Neural crest cell (in vitro differentiated cells): ENCODE measurements at regions not wholly inside any gene's neighbourhood (a gene's known extent, or its start where the extent isn't known, plus 50 kb on each side); places are given as distances from the start of the nearest gene placed in this dataset.

ENCODE experiments used
- DNase-seq: peaks from one replicate; pipeline ENCODE4 v3.0.0; 2021; ENCODE audit warnings: low read depth, mixed read lengths, low spot score
- H3K27ac Mint-ChIP-seq: one replicate; pipeline ENCODE4 v1.8.0; 2021; ENCODE audit warnings: mild to moderate bottlenecking, mixed read lengths; ENCODE audit not compliant: unreplicated experiment
- H3K27me3 Mint-ChIP-seq: 2 replicates; pipeline ENCODE4 v1.8.0; 2021; ENCODE audit warnings: low read depth, mild to moderate bottlenecking, mixed read lengths
- H3K36me3 Mint-ChIP-seq: 2 replicates; pipeline ENCODE4 v1.8.0; 2021; ENCODE audit warnings: low read depth, mild to moderate bottlenecking, mixed read lengths
- H3K4me1 Mint-ChIP-seq: 2 replicates; pipeline ENCODE4 v1.8.0; 2021; ENCODE audit warnings: mixed read lengths
- H3K4me3 Mint-ChIP-seq: one replicate; pipeline ENCODE4 v1.8.0; 2021; ENCODE audit warnings: mild to moderate bottlenecking, mixed read lengths
- H3K9me3 Mint-ChIP-seq: 2 replicates; pipeline ENCODE4 v1.8.0; 2021; ENCODE audit warnings: mixed read lengths
- TF ChIP-seq, protein P1 (sequence below): fragments of 200-600 bp; sonication (generic); conservative IDR thresholded peaks from 2 replicates; pipeline ENCODE4 v1.5.0; 2021; ENCODE audit warnings: antibody characterized with exemption, mild to moderate bottlenecking

DNA sequence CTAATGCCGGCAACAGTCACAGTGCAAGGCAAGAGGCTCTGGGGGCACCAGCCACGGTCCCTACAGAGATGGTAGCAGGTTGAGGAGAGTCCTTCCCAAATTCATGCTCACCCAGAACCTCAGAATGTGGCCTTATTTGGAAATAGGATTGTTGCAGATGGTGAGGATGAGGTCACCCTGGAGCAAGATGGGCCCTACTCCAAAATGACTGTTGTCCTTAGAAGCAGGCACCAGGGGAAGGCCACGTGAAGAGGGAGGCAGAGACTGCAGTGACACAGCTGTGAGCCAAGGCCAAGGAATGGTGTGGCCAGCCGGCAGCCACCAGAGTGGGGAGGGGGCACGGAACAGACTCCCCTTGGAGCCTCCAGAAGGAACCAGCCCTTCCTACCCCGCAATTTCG lies 70.8 kb upstream of the CLDN14 start:
- H3K4me3 Mint-ChIP-seq = no peak overlapping the region
- TF ChIP-seq, protein P1, sequence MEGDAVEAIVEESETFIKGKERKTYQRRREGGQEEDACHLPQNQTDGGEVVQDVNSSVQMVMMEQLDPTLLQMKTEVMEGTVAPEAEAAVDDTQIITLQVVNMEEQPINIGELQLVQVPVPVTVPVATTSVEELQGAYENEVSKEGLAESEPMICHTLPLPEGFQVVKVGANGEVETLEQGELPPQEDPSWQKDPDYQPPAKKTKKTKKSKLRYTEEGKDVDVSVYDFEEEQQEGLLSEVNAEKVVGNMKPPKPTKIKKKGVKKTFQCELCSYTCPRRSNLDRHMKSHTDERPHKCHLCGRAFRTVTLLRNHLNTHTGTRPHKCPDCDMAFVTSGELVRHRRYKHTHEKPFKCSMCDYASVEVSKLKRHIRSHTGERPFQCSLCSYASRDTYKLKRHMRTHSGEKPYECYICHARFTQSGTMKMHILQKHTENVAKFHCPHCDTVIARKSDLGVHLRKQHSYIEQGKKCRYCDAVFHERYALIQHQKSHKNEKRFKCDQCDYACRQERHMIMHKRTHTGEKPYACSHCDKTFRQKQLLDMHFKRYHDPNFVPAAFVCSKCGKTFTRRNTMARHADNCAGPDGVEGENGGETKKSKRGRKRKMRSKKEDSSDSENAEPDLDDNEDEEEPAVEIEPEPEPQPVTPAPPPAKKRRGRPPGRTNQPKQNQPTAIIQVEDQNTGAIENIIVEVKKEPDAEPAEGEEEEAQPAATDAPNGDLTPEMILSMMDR = no peak

DNA sequence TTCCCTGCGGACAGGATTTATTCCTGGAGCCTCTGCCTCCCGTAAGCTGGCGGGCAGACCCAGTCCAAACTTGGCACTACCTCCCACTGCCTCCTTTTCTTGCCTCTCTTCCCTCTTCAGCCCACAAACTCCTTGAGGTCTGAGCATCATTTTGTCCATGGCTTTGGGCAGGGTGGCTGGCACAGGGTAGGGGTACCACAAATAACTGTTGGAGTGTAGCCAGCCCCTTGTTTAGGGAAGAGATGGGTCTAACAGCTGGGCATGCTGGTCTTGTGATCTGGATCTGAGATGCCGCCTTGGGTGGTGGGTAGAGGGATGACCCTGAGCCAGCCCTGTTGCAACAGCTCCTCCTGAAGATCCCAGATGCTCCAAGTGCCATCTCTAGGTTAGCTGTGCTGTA lies 71.4 kb upstream of the CLDN14 start:
- Mint-ChIP-seq H3K27me3 (peaks cover 4% of the 10 kb centered on the region), H3K36me3 (no peaks in the 10 kb centered on the region), H3K9me3 (no peaks in the 10 kb centered on the region), H3K27ac (no peak overlapping the region), H3K4me1 (peaks cover 9% of the 10 kb centered on the region), H3K4me3 (no peak overlapping the region)
- TF ChIP-seq, protein P1 = no peak
- DNase-seq = no peak

More for the DNA sequence above, 70.8 kb upstream of the CLDN14 start:
- H3K27me3 Mint-ChIP-seq = peaks cover 7% of the 10 kb centered on the region
- H3K4me1 Mint-ChIP-seq = peaks cover 9% of the 10 kb centered on the region
- DNase-seq = no peak
- H3K36me3 Mint-ChIP-seq = no peaks in the 10 kb centered on the region
- H3K9me3 Mint-ChIP-seq = no peaks in the 10 kb centered on the region
- H3K27ac Mint-ChIP-seq = peak overlapping the region; percentile 43

DNA sequence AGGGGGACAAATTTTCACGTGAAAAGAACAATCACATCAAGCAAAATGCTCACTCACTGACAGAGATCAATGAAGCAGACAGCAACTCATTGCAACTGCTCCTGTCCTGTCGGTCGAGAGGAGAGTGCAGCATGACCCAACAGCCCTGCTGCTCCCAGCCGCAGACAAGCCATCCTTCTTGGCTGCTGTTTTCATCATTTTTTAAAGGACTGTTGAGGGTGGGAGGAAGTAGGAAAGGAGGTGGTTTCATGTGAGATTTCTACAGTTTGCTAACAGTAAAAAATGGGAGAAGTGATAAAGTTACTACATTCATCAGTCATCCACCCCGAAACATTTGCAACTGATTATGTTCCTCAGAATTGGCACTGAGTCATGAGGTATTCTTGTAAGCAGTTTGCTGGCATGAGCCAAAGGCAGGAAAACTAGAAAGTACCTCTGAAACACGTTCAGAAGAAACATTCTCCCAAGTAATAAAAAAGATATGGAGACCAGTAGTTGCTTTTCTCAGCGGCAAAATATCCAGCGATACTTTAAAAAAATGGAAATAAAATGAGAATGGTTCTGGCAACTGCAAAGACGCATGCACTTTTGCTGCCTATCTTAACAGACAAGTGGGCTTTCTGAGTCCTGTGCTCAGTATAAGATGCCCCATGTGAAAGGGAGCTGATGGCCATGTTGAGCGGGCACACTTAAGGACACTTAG lies 72.0 kb upstream of the CLDN14 start:
- H3K27ac Mint-ChIP-seq = no peak overlapping the region
- H3K27me3 Mint-ChIP-seq = peaks cover 3% of the 10 kb centered on the region
- H3K4me1 Mint-ChIP-seq = peaks cover 9% of the 10 kb centered on the region
- no peak overlapping the region for H3K4me3 Mint-ChIP-seq
- H3K9me3 Mint-ChIP-seq = no peaks in the 10 kb centered on the region
- no peaks in the 10 kb centered on the region for H3K36me3 Mint-ChIP-seq
- TF ChIP-seq, protein P1 = no peak
- no peak for DNase-seq

DNA sequence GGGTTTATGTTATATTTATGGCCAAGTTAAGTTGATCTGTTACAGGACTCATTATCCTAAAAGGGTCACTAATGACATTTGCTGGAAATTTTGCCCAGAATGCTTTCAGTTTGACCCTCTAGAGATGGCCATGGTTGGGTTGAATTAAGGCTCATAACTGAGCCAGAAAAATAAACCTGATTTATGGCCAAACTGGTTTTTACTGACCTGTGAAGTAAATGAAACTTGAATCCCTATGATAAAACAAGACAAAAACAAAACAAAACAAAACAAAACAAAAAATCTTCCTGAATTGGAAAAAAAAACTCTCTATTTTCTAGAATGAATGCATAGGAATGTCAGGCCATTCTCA lies 72.5 kb upstream of the CLDN14 start:
- DNase-seq = no peak
- H3K27me3 Mint-ChIP-seq = peaks cover 3% of the 10 kb centered on the region
- H3K36me3 Mint-ChIP-seq = no peaks in the 10 kb centered on the region
- H3K4me1 Mint-ChIP-seq = peaks cover 9% of the 10 kb centered on the region
- H3K27ac Mint-ChIP-seq = no peak overlapping the region
- TF ChIP-seq, protein P1 = no peak
- H3K9me3 Mint-ChIP-seq = no peaks in the 10 kb centered on the region
- H3K4me3 Mint-ChIP-seq = no peak overlapping the region

DNA sequence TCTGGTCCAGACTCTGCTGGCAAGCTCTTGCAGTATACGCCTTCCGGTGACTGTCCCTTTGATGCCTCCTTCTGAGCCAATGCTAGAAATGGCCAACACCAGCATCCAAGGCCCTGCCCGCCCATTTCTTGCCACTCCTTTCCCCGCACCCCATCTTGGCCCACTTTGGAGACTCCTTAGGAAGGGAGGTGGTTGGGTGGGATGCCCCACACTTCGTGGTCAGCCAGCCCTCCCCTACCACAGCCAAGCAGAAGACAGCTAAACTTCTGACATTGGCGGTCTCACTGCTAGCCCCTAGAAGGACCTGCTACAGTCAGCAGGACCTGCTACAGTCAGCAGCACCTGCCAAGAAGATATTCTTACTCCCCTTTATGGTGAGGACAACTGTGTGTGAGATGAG lies 73.5 kb upstream of the CLDN14 start:
- no peaks in the 10 kb centered on the region for H3K27me3 Mint-ChIP-seq
- no peak for DNase-seq
- H3K36me3 Mint-ChIP-seq = no peaks in the 10 kb centered on the region
- TF ChIP-seq, protein P1 = no peak
- no peaks in the 10 kb centered on the region for H3K9me3 Mint-ChIP-seq
- no peak overlapping the region for H3K4me3 Mint-ChIP-seq
- no peak overlapping the region for H3K27ac Mint-ChIP-seq
- H3K4me1 Mint-ChIP-seq = peaks cover 9% of the 10 kb centered on the region
